Lower leg skin (tissue), 3 donors: ENCODE measurements at regions not wholly inside any gene's neighbourhood (a gene's known extent, or its start where the extent isn't known, plus 50 kb on each side); places are given as distances from the start of the nearest gene placed in this dataset.

ENCODE experiments used
- POLR2A ChIP-seq, 2 donors: fragments of 450-650 bp; IDR thresholded peaks; one replicate each; pipeline ENCODE4 v1.6.1; 2016 to 2017; ENCODE audit warnings: antibody characterized with exemption in 2 of 2, mild to moderate bottlenecking in 1 of 2, moderate library complexity in 1 of 2
- TF ChIP-seq, protein P1 (sequence below), 3 donors: fragments of 450-650 bp; IDR thresholded peaks; one replicate each; pipeline ENCODE4 v1.5.1; 2016; ENCODE audit warnings: antibody characterized with exemption in 3 of 3, mild to moderate bottlenecking in 3 of 3, moderate library complexity in 2 of 3

- TF ChIP-seq, protein P1, sequence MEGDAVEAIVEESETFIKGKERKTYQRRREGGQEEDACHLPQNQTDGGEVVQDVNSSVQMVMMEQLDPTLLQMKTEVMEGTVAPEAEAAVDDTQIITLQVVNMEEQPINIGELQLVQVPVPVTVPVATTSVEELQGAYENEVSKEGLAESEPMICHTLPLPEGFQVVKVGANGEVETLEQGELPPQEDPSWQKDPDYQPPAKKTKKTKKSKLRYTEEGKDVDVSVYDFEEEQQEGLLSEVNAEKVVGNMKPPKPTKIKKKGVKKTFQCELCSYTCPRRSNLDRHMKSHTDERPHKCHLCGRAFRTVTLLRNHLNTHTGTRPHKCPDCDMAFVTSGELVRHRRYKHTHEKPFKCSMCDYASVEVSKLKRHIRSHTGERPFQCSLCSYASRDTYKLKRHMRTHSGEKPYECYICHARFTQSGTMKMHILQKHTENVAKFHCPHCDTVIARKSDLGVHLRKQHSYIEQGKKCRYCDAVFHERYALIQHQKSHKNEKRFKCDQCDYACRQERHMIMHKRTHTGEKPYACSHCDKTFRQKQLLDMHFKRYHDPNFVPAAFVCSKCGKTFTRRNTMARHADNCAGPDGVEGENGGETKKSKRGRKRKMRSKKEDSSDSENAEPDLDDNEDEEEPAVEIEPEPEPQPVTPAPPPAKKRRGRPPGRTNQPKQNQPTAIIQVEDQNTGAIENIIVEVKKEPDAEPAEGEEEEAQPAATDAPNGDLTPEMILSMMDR (IDR thresholded peaks at IDR 0.05): no peak
- TF ChIP-seq POLR2A (IDR thresholded peaks at IDR 0.05): no peak
Measured at GRCh38 chr2:239626961-239627592, 226.3 kb upstream of the HDAC4 start.
